ENCODE measurements at regions not wholly inside any gene's neighbourhood (a gene's known extent, or its start where the extent isn't known, plus 50 kb on each side); places are given as distances from the start of the nearest gene placed in this dataset.

GRCh38 chr14:39614297-39614923 lies 182.2 kb upstream of the FBXO33 start:
- Mint-ChIP-seq H3K27me3 (no peaks in the 10 kb centered on the region), H3K9me3 (no peaks in the 10 kb centered on the region)
- TF ChIP-seq, protein P1, sequence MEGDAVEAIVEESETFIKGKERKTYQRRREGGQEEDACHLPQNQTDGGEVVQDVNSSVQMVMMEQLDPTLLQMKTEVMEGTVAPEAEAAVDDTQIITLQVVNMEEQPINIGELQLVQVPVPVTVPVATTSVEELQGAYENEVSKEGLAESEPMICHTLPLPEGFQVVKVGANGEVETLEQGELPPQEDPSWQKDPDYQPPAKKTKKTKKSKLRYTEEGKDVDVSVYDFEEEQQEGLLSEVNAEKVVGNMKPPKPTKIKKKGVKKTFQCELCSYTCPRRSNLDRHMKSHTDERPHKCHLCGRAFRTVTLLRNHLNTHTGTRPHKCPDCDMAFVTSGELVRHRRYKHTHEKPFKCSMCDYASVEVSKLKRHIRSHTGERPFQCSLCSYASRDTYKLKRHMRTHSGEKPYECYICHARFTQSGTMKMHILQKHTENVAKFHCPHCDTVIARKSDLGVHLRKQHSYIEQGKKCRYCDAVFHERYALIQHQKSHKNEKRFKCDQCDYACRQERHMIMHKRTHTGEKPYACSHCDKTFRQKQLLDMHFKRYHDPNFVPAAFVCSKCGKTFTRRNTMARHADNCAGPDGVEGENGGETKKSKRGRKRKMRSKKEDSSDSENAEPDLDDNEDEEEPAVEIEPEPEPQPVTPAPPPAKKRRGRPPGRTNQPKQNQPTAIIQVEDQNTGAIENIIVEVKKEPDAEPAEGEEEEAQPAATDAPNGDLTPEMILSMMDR (conservative IDR thresholded peaks at IDR 0.05): no peak

GRCh38 chr14:39609119-39609518 lies 176.9 kb upstream of the FBXO33 start:
- no peak for DNase-seq (ENCODE audit: extremely low spot score, unreplicated experiment)
- TF ChIP-seq, protein P1 (conservative IDR thresholded peaks at IDR 0.05): no peak
- Mint-ChIP-seq H3K27me3 (peaks cover 10% of the 10 kb centered on the region), H3K9me3 (no peaks in the 10 kb centered on the region), H3K36me3 (no peaks in the 10 kb centered on the region), H3K27ac (no peak overlapping the region), H3K4me3 (no peak overlapping the region), H3K4me1 (ENCODE audit: unreplicated experiment) (no peaks in the 10 kb centered on the region)

More at GRCh38 chr14:39614297-39614923, 182.2 kb upstream of the FBXO33 start:
- Mint-ChIP-seq H3K4me3 (no peak overlapping the region), H3K36me3 (no peaks in the 10 kb centered on the region), H3K27ac (no peak overlapping the region), H3K4me1 (ENCODE audit: unreplicated experiment) (no peaks in the 10 kb centered on the region)
- no peak for DNase-seq (ENCODE audit: extremely low spot score, unreplicated experiment)

GRCh38 chr14:39607978-39608377 lies 175.7 kb upstream of the FBXO33 start:
- Mint-ChIP-seq H3K27me3 (peaks cover 15% of the 10 kb centered on the region), H3K27ac (no peak overlapping the region), H3K4me1 (ENCODE audit: unreplicated experiment) (no peaks in the 10 kb centered on the region), H3K36me3 (no peaks in the 10 kb centered on the region), H3K9me3 (no peaks in the 10 kb centered on the region), H3K4me3 (no peak overlapping the region)
- TF ChIP-seq, protein P1 (conservative IDR thresholded peaks at IDR 0.05): no peak
- no peak for DNase-seq (ENCODE audit: extremely low spot score, unreplicated experiment)

GRCh38 chr14:39603942-39604341 lies 171.7 kb upstream of the FBXO33 start:
- Mint-ChIP-seq H3K4me1 (ENCODE audit: unreplicated experiment) (no peaks in the 10 kb centered on the region), H3K4me3 (no peak overlapping the region), H3K27me3 (peaks cover 34% of the 10 kb centered on the region), H3K27ac (no peak overlapping the region), H3K36me3 (peaks cover 4% of the 10 kb centered on the region), H3K9me3 (peaks cover 10% of the 10 kb centered on the region)
- no peak for DNase-seq (ENCODE audit: extremely low spot score, unreplicated experiment)
- TF ChIP-seq, protein P1 (conservative IDR thresholded peaks at IDR 0.05): no peak

GRCh38 chr14:39593377-39593776 lies 161.1 kb upstream of the FBXO33 start:
- TF ChIP-seq, protein P1 (conservative IDR thresholded peaks at IDR 0.05): no peak
- Mint-ChIP-seq H3K36me3 (no peaks in the 10 kb centered on the region), H3K4me1 (ENCODE audit: unreplicated experiment) (peaks cover 4% of the 10 kb centered on the region), H3K9me3 (no peaks in the 10 kb centered on the region), H3K27me3 (peaks cover 35% of the 10 kb centered on the region), H3K27ac (no peak overlapping the region), H3K4me3 (no peak overlapping the region)
- no peak for DNase-seq (ENCODE audit: extremely low spot score, unreplicated experiment)

Measured in type B pancreatic cell (in vitro differentiated cells).